ENCODE measurements at regions not wholly inside any gene's neighbourhood (a gene's known extent, or its start where the extent isn't known, plus 50 kb on each side); places are given as distances from the start of the nearest gene placed in this dataset.
"Not testable (repeated sequence)": the region's sequence is repeated elsewhere in the genome, so short reads cannot be mapped to it uniquely, and the experiment has no call there.

- no peak for TF ChIP-seq CTCF (conservative IDR thresholded peaks at IDR 0.05; ENCODE audit: low read depth, low read length)
- no peak overlapping the region for H3K4me3 ChIP-seq (ENCODE audit: low read length)
- DNase-seq (ENCODE audit: low read depth) = no peak
These were observed 98.4 kb upstream of the GC start for GRCh38 chr4:71882113-71882841.

- not testable (repeated sequence) for DNase-seq (ENCODE audit: low read depth); H3K4me3 ChIP-seq (ENCODE audit: low read length)
These were observed 116.5 kb upstream of the GC start for GRCh38 chr4:71900366-71900765.

- H3K4me3 ChIP-seq (ENCODE audit: low read length); DNase-seq (ENCODE audit: low read depth): not testable (repeated sequence)
These were observed 121.7 kb upstream of the GC start for GRCh38 chr4:71905594-71905993.

- no peak overlapping the region for H3K4me3 ChIP-seq (ENCODE audit: low read length)
- no peak for DNase-seq (ENCODE audit: low read depth)
- TF ChIP-seq CTCF (conservative IDR thresholded peaks at IDR 0.05; ENCODE audit: low read depth, low read length) = no peak
These were observed 122.2 kb upstream of the GC start for GRCh38 chr4:71906096-71906495.

- no peak for TF ChIP-seq CTCF (conservative IDR thresholded peaks at IDR 0.05; ENCODE audit: low read depth, low read length)
- no peak overlapping the region for H3K4me3 ChIP-seq (ENCODE audit: low read length)
- no peak for DNase-seq (ENCODE audit: low read depth)
These were observed 123.2 kb upstream of the GC start for GRCh38 chr4:71907071-71907470.

GRCh38 chr4:71907782-71908181 lies 123.9 kb upstream of the GC start:
- DNase-seq (ENCODE audit: low read depth) = no peak
- TF ChIP-seq CTCF (conservative IDR thresholded peaks at IDR 0.05; ENCODE audit: low read depth, low read length) = no peak
- no peak overlapping the region for H3K4me3 ChIP-seq (ENCODE audit: low read length)

- no peak for DNase-seq (ENCODE audit: low read depth)
- no peak overlapping the region for H3K4me3 ChIP-seq (ENCODE audit: low read length)
- TF ChIP-seq CTCF (conservative IDR thresholded peaks at IDR 0.05; ENCODE audit: low read depth, low read length) = no peak
These were observed 118.5 kb upstream of the NPFFR2 start for GRCh38 chr4:71913275-71913674.

GRCh38 chr4:71923070-71923469 lies 108.7 kb upstream of the NPFFR2 start:
- H3K4me3 ChIP-seq (ENCODE audit: low read length) = no peak overlapping the region

More at GRCh38 chr4:71923070-71923469, 108.7 kb upstream of the NPFFR2 start:
- TF ChIP-seq CTCF (conservative IDR thresholded peaks at IDR 0.05; ENCODE audit: low read depth, low read length) = no peak
- no peak for DNase-seq (ENCODE audit: low read depth)

Measured in retinal pigment epithelial cell (primary cell).